ENCODE measurements at regions not wholly inside any gene's neighbourhood (a gene's known extent, or its start where the extent isn't known, plus 50 kb on each side); places are given as distances from the start of the nearest gene placed in this dataset.

GRCh38 chr5:172568308-172568910 is 72.7 kb upstream of the NEURL1B start:
- DNase-seq: no peak

- DNase-seq: no peak
These were observed 73.2 kb upstream of the NEURL1B start for GRCh38 chr5:172567843-172568242.

GRCh38 chr5:172567294-172567693 is 73.8 kb upstream of the NEURL1B start:
- no peak for DNase-seq

DNA sequence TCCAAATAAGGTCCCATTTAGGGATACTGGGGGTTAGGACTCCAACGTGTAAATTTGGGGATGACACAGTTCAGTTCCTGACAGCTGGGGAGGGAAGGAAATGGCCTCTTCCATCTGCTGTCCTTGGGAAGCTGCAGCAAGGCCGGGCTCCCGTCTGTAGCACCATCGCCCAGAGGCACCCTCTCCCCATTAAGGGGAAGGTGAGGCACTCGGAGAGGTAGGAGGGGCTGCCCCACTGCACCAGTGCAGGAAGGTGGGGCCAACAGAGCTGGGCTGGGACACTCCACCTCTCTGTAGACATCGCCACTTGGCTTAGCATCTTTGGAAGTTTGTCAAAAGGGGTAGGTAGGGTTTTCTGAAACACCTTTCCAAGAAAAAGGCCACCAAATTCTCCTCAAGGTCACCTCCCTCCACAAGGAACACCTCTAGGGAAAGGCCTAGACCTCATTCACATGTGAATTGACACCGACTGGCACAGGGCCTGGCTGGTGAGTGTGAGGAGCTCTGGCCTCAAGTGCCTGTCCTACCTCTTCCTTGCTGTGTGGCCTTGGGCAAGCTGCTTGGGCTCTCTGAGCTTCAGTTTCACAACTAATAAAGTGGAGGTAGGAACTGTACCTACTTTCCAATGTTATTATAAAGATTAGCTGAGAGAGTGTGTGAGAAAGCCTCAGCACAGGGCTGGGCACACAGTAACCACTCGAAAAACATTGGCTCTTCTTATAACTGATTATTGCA is 75.0 kb upstream of the NEURL1B start:
- DNase-seq: no peak

GRCh38 chr5:172565455-172565854 is 75.6 kb upstream of the NEURL1B start:
- no peak for DNase-seq

- no peak for DNase-seq
These were observed 76.2 kb upstream of the NEURL1B start for GRCh38 chr5:172564883-172565282.

GRCh38 chr5:172564188-172564587 is 76.9 kb upstream of the NEURL1B start:
- no peak for DNase-seq

- DNase-seq: no peak
These were observed 78.6 kb upstream of the NEURL1B start for GRCh38 chr5:172562443-172562842.

- no peak for DNase-seq
These were observed 79.9 kb upstream of the NEURL1B start for GRCh38 chr5:172561151-172561550.

DNA sequence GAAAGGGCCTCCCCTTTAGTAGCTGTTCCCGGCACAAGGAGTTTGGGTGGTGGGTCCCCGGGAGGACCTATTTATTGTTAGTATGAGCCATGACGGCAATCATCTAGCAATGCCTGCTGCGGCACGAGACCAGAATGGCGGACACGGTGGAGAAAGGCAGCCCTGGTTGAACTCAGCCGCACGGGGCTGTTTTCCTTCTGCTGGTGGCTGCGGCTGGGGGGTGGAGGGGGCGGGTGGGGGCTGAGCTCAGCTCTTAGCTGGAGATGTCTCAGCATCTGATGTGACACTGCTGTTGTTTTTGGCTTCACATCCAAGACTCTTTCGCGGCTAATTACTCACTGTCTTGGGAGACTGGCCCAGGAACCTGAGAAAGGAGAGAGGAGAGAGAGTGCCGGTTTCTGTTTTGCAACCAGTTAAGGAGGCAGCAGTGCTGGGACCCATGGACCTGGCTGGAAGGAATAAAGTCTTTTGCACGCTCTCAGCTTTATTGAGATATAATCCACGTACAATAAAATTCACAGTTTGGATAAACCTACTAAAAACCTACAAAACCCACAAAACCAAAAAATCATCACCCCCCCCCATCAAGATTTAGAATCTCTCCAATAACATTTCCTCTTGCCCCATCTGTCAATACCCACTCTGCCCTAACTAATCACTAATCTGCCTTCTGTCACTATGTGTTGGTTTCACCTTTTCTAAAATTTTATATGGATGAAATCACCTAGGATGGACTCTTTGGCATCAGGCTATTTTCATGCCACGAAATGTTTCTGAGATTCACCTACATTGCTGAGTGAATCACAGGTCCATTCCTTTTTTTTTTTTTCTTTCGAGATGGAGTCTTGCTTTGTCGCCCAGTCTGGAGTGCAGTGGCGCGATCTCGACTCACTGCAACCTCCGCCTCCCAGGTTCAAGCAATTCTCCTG is 81.8 kb upstream of the NEURL1B start:
- DNase-seq: no peak

GRCh38 chr5:172558076-172558976 is 82.7 kb upstream of the NEURL1B start:
- DNase-seq: no peak

- DNase-seq: no peak
These were observed 84.0 kb upstream of the NEURL1B start for GRCh38 chr5:172556971-172557461.

DNA sequence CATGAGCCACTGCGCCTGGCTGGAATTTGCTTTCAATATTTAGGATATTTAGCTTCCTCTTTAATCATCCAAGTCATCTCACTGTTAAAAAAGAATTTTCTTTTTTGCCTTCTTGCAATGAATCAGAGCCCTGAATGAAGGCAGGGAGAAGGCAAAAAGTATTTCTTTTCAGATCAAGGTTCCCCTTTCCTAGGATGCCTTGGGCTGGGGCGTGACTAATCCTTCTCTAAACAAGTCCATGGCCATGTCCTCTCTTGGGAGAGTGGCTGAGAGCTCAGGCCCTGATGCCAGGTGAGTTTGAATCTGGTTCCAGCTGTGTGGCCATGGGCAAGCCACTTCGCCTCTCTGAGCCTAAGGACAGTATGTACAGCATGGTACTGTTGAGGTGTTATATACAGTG is 84.8 kb upstream of the NEURL1B start:
- no peak for DNase-seq

DNA sequence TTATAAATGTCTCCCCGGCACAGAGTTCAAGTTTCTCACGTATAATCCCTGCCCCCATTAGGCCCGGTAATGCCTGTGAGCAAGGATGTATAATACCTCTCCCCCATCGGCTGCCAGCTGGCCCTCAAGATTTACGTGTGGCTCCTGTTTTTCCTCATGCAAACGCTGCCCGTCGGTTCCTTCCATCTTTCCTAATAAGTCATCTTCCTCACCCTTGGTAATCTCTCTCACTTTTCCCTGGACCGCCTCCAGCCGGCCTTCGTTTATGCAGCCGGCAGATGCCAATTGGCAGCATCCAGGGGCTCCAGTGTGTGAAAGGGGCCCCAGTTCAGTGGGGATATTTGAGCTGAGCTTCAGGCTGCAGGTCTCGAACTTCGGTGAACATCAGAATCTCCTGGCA is 86.5 kb upstream of the NEURL1B start:
- no peak for DNase-seq

DNA sequence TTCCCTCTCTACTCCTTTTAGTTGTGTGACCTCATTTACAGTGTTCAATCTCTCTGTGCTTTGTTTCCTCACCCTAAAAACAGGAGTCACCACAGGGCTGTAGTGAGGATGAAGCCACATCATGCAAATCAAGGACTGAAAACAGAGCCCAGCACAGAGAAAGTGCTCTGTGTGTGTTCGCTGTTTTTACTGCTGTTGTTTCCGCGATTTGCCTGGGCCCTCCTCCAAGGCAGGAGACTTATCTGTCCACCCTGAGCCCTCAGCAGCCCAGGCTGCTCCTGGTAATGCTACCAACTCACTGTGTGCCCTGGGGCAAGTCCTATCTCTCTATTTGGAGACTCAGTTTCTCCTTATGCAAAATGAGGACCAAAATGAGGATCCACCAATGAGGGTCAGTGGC is 87.2 kb upstream of the NEURL1B start:
- no peak for DNase-seq

GRCh38 chr5:172553167-172553566 is 87.9 kb upstream of the NEURL1B start:
- no peak for DNase-seq

DNA sequence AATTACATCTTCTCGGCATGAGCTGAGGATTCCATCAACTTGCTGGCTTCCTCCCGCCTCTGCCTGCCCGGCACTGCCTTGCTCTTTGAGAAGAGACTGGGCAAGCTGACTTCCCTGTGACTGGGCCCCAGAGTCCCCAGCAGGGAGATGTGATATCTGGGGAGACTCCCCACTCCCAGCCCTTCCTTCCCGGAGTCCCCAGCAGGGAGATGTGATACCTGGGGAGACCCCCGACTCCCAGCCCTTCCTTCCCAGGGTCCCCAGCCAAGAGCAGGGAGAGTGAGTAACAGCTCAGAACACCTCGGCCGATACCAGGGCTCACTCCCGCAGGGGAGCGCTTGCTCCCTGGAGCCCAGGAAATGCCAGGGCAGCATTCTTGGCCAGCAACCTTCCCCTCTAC is 90.1 kb upstream of the NEURL1B start:
- DNase-seq: no peak

DNA sequence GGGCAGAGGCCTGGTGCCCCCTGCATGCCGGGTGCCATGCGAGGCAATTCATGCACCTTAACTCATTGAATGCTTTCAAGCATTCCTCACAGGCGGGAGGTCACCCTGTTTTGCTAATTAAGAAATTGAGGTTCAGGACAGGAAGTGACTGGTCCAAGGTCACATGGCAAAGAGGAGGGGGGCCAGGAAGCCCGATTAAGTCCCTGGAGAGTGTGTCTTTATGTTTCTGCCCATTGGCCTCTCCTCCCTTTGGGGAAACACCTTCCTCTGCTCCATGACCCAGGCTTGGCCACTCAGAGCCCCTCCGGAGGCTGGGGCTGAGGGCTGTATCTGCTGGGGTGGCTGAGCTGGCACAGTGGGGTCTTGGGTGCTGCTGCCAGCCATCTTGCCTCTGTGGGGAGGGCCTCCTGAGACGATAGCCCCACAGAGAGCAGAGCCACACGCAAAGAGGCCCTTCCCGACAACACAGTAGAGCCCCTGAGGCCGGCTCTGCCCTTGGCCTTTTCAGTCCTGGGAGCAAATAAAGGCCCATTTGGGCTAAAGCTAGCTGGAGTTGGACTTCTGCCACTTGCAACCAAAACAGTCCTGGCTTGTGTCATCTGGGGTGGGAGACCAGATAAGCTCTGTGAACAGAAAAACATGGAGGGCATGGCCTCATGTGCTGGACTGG is 90.8 kb upstream of the NEURL1B start:
- peak; percentile 12 for DNase-seq

GRCh38 chr5:172549696-172550095 is 91.4 kb upstream of the NEURL1B start:
- DNase-seq: peak; percentile 48

DNA sequence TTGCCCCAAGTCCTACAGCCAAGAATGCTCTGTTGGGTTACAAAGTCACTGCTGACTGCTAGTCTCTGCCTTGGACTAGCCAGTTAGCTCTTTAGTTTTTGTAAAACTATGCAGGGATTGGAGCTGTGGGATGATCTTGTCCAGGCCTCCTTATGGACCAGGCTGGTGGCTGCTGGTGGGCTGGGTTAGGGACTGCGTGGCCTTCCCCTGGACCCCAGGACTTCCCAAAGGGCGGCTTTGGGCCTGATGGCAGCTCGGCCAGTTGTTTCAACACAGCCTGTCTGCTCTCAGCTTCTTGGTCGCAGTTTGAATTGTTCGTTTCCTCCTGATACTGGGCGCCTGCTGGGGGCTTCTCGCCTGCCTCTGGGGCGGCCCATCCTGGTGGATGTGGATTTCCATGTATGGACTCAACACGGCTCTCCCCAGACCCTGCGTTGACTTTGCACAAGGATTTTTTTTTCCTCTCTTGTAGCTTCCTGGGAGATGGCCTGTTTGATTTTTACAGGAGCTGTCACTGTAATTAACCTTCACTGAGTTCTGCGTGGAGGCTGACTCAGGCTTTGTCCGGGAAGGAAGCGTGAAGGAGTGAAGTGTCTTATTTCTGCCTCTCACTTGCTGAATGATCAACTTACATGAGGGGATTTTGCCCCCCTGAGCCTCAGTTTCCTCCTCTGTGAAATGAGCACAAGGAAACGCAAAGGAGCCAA is 91.9 kb upstream of the NEURL1B start:
- peak; percentile 31 for DNase-seq

DNA sequence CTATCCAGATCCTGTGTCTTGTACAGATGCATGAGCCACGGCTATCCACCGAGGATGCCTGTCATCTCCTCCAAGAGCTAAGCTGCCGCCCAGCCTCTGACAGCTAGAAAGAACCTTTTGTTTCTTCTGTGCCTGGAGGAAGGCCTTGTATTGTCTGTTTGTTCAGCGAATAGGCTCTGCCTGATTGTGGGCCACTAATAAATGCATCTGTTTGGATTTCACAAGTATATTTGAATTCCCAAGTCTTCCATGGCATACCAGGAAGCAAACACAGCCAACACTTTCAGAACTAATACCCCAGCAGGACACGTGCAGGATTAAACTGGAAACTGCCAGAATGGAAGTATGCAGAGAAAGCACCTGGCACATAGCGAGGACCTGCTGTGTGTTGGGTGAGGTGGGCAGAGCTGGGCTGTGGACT is 92.7 kb upstream of the NEURL1B start:
- DNase-seq: peak; percentile 9
